ENCODE measurements at regions not wholly inside any gene's neighbourhood (a gene's known extent, or its start where the extent isn't known, plus 50 kb on each side); places are given as distances from the start of the nearest gene placed in this dataset.

DNA sequence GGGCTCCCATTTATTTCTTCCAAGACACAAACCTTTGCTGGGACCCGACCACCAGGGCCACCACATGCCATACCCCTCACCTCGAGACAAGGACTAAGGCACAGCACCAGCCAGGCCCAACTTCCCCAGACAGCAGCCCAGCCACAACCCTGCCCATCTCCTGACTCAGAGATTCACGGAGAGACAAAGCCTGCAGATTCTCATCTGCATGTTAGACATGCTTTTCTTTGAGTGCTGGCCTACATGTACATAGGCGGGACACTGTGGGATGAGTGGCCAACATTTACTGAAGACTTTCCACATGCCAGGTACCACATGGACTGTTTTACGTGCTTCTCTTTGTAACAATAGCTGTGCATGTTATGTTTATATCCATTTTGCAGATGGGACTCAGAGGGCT, 221.3 kb upstream of the ZMIZ1 start:
- Histone ChIP-seq H3K36me3 (no peaks in the 10 kb centered on the region), H3K27ac (no peak overlapping the region), H3K27me3 (no peaks in the 10 kb centered on the region), H3K9me3 (ENCODE audit: low read depth) (no peaks in the 10 kb centered on the region), H3K4me3 (no peak overlapping the region), H3K4me1 (ENCODE audit: low read depth) (no peaks in the 10 kb centered on the region)
- no peak for TF ChIP-seq CTCF (IDR thresholded peaks at IDR 0.05; ENCODE audit: low read depth, low read length)
- no peak for DNase-seq (ENCODE audit: low read depth in 1 of 2, low spot score in 1 of 2)

DNA sequence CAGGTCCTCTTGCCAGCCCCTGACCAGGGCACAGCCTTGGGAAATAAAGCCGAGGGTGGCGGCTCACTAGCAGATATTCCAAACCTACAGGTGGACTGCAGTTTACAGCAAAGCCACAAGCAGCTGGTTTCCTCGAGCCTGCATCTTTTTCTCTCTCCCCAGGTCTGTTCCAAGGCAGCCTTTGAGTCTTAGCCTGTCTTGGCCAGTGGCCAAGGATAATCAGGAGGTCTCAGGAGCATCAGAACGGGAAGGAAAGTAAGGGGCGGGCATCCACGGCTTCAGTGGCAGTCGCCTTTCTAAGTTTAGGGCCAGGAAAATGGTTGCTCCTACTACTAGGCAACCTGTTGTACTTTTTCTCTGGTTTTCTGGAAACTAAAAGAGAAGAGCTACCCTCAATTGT, 219.7 kb upstream of the ZMIZ1 start:
- no peaks in the 10 kb centered on the region for H3K4me1 ChIP-seq (ENCODE audit: low read depth)
- no peak overlapping the region for H3K4me3 ChIP-seq
- no peaks in the 10 kb centered on the region for H3K9me3 ChIP-seq (ENCODE audit: low read depth)
- H3K27me3 ChIP-seq: no peaks in the 10 kb centered on the region
- no peaks in the 10 kb centered on the region for H3K36me3 ChIP-seq
- DNase-seq (ENCODE audit: low read depth in 1 of 2, low spot score in 1 of 2): no peak
- H3K27ac ChIP-seq: no peak overlapping the region
- no peak for TF ChIP-seq CTCF (IDR thresholded peaks at IDR 0.05; ENCODE audit: low read depth, low read length)

DNA sequence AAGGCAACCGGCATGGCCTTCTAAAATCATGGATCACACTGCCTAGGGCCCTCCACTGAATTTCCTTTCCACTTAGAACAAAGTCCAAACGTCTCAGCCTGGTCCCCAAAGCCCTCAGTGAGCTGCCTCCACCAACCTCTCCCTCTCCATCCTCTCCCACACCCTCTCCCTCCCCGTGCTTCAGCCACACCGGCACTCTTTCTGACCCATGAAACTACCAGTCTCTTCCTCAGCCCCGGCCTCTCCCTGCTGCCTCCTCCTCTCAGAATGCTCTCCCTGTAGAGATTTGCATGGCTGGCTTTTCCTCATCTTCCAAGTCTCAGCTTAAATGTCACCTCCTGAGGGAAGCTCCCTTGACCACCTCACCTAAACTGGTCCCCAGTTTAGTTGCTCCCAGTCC, 219.0 kb upstream of the ZMIZ1 start:
- H3K9me3 ChIP-seq (ENCODE audit: low read depth): no peaks in the 10 kb centered on the region
- H3K36me3 ChIP-seq: no peaks in the 10 kb centered on the region
- no peaks in the 10 kb centered on the region for H3K27me3 ChIP-seq
- H3K4me3 ChIP-seq: no peak overlapping the region
- TF ChIP-seq CTCF (IDR thresholded peaks at IDR 0.05; ENCODE audit: low read depth, low read length): no peak
- H3K4me1 ChIP-seq (ENCODE audit: low read depth): no peaks in the 10 kb centered on the region
- H3K27ac ChIP-seq: no peak overlapping the region
- no peak for DNase-seq (ENCODE audit: low read depth in 1 of 2, low spot score in 1 of 2)

DNA sequence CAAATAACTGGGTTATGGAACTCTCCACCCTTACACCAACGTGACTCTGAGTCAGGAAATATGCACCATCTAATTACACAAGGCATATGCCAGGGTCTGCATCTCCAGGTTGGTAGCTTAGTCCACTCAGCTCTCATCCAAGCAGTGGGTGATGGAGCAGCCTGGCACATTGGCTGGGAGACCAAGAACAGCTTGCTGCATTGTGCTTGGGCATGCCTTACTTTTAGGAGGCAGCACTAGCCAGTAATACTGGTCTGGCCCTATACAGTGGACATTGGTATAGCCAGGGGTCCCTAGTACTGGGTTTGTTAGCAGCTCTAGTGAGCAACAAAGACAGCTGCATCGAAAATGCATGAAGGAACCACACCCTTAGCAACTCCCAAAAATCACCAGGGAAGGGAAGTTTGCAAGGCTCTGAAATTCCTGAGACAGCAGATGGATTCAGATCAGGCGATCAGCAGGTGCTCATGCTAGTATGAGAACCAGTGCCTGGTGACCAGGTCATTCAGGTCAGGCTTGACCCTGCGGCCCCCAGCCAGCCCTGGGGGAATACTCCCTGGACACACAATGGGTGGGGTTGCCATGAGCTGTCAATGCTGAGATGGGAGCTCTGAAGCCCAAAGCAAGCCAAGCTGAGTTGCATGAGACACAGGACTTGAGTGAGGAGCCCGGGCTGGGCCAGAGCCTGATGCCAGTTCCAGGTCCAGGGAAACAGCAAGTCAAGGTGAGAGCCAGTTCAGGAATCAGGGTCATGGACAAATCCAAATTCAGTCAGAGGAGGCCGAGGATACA, 217.9 kb upstream of the ZMIZ1 start:
- H3K4me3 ChIP-seq: no peak overlapping the region
- no peaks in the 10 kb centered on the region for H3K9me3 ChIP-seq (ENCODE audit: low read depth)
- H3K4me1 ChIP-seq (ENCODE audit: low read depth): no peaks in the 10 kb centered on the region
- H3K36me3 ChIP-seq: no peaks in the 10 kb centered on the region
- no peak overlapping the region for H3K27ac ChIP-seq
- DNase-seq (ENCODE audit: low read depth in 1 of 2, low spot score in 1 of 2): no peak
- H3K27me3 ChIP-seq: no peaks in the 10 kb centered on the region
- no peak for TF ChIP-seq CTCF (IDR thresholded peaks at IDR 0.05; ENCODE audit: low read depth, low read length)

DNA sequence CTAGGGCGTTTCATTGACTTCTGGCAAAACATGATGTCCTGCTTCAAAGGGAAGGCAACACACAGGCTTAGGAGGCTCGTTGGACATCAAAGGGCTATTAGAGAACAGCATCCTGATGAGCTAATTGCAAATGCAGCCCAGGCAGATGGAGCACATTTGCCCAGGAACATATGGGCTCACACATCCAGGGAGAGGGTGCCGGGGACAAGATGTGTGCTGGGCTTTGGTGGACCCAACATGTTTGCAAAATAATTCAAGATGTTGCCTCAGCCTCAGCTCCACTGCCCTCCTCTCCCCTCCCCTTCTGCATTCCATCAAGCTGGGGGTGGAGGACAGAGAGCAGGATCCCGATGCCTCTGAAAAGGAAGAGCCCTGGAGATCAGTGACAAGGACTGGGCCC, 217.1 kb upstream of the ZMIZ1 start:
- no peak overlapping the region for H3K27ac ChIP-seq
- TF ChIP-seq CTCF (IDR thresholded peaks at IDR 0.05; ENCODE audit: low read depth, low read length): no peak
- no peaks in the 10 kb centered on the region for H3K4me1 ChIP-seq (ENCODE audit: low read depth)

More for the DNA sequence above, 217.1 kb upstream of the ZMIZ1 start:
- no peak for DNase-seq (ENCODE audit: low read depth in 1 of 2, low spot score in 1 of 2)
- Histone ChIP-seq H3K4me3 (no peak overlapping the region), H3K27me3 (no peaks in the 10 kb centered on the region), H3K36me3 (no peaks in the 10 kb centered on the region), H3K9me3 (ENCODE audit: low read depth) (no peaks in the 10 kb centered on the region)

Data from cardiac muscle cell (in vitro differentiated cells and primary cell).